CD4-positive, alpha-beta T cell treated with Interleukin-15 for 1 hour (primary cell): ENCODE measurements at regions not wholly inside any gene's neighbourhood (a gene's known extent, or its start where the extent isn't known, plus 50 kb on each side); places are given as distances from the start of the nearest gene placed in this dataset.

ENCODE experiments used
- DNase-seq: peaks from one replicate; pipeline ENCODE4 v3.0.0-alpha.2; 2020

DNA sequence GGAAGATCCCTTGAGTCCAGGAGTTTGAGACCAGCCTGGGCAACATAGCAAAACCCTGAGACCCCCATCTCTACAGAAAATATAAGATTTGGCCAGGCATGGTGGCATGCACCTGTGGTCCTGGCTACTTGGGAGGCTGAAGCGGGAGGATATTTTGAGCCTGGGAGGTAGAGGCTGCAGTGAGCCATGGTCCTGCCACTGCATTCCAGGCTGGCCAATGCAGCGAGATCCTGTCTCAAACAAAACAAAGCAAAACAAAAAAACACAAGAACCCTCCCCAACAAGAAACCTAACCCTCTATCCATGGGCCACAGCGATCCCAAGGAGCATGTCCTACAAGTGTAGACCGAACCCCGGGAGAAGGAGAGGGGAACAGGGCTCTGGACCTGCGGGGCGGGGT is 133.3 kb downstream of the MGAT5B start:
- DNase-seq, result no peak

DNA sequence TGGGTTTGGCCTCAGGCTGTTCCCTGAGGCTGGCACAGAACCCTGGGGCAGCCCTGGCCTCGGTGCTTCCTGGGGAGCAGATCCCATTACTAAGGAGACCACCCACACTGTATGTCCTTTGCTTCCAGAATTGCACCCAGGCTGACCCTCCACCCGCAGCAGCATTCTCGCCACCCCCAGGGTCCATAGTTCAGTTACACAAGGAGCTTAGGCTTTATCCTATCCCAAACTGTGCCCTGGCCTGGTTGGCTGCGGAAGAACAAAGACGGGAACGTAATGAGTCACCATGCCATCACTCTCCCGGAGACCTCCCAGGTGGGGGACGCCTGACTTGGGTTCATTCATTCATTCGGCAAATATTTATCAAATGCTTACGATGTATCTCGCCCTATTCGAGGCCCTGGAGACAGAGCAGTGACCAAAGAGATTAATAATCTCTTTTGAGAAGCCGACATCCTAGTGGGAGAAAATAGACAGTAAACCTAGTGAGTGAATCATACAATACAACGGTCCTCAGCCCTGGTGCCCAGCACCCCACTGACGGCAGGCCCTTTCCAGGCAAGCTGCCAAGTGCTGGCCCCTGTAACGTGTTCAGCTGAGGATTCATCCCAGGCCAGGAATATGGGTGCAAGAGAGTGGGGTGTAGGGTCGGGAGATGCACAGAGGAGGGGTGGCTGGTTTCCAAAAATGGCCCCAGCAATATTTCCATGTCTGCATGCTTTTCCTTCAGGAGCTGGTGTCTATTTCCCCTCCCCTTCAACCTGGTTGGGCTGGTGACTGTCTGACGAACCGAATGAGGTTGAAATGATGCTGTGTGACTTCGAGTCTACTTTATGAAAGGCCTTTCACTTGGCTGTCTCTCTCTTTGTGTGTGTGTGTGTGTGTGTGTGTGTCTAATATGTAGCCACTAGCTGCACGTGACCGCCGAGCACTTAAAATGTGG is 134.2 kb downstream of the MGAT5B start:
- DNase-seq, result no peak

DNA sequence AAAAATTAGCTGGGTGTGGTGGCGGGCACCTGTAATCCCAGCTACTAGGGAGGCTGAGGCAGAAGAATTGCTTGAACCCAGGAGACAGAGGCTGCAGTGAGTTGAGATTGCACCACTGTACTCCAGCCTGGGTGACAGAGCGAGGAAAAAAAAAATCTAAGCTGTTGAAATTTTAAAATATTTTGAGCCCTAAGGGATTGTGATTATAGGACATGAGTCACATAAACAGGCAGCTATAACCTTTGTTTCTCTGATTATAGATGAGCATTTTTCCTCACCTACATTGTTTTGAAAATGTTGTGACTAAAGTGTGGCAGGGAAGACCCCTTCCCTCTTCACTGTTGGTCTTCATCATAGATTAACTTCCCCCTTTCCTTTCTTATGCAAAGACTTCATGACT is 135.5 kb downstream of the MGAT5B start:
- no peak for DNase-seq

- DNase-seq, result no peak
These were observed 133.7 kb upstream of the SEC14L1 start for GRCh38 chr17:77006971-77007649.

- no peak for DNase-seq
These were observed 130.9 kb upstream of the SEC14L1 start for GRCh38 chr17:77009877-77010276.

GRCh38 chr17:77010667-77011066 is 130.1 kb upstream of the SEC14L1 start:
- no peak for DNase-seq

GRCh38 chr17:77011173-77012011 is 129.4 kb upstream of the SEC14L1 start:
- no peak for DNase-seq

DNA sequence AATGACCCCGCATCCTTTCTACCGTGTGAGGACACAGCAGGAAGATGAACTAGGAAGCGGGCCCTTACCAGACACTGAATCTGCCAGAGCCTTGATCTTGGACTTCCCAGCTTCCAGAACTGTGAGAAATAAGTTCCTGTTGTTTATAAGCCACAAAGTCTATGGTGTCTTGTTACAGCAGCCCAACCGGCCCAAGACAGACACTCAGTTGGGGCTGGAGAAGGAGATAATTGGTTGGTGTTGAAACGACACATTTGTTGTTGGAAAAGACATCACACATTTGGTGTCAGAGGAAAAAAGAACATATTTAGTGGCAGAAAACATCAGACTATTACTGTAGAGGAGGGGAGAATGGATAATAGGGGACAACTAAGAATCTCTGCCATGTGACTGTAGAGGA is 122.3 kb upstream of the SEC14L1 start:
- no peak for DNase-seq

GRCh38 chr17:77019893-77020379 is 120.8 kb upstream of the SEC14L1 start:
- DNase-seq, result no peak

DNA sequence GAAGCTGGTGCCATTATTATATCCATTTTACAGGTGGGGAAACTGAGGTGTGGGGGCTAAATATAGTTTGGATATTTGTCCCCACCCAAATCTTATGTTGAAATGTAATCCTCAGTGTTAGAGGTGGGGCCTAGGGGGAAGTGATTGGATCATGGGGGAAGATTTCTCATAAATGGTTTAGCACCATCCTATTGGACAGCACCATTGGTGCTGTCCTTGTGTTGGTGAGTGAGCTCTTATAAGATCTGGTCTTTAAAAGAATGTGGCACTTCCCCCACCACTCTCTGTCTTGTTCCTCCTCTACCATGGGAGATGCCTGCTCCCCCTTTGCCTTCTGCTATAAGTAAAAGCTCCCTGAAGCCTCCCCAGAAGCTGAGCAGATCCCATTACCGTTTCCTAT is 119.8 kb upstream of the SEC14L1 start:
- no peak for DNase-seq

DNA sequence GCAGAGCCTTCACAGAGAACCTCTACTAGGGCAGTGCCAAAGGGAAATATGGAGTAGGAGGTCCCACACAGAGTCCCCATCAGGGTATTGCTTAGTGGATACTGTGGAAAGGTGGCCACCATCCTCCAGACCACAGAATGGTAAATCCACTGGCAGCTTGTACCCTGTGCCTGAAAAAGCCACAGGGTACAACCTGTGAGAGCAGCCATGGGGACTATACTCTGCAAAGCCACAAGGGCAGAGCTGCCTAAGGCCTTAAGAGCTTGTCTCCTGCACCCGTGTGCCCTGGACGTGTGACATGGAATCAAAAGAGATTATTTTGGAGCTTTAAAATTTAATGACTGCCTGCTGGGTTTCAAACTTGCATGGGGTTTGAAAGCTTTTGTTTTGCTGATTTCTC is 118.0 kb upstream of the SEC14L1 start:
- DNase-seq, result no peak

GRCh38 chr17:77025781-77026180 is 115.0 kb upstream of the SEC14L1 start:
- no peak for DNase-seq

GRCh38 chr17:77027271-77027889 is 113.4 kb upstream of the SEC14L1 start:
- DNase-seq, result no peak

DNA sequence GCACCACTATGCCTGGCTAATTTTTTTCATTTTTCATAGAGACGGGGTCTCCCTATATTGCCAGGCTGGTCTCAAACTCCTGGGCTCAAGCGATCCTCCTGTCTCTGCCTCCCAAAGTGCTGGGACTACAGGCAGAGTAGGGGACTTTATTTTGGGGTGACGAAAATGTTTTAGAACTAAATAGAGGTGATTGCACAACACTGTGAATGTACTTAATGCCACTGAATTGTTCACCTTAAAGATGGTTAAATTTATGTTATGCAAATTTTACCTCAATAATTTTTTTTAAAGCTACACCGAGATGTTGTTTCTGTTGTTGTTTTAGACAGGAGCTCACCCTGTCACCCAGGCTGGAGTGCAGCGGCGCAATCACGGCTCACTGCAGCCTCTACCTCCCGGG is 111.9 kb upstream of the SEC14L1 start:
- no peak for DNase-seq

GRCh38 chr17:77032929-77033328 is 107.8 kb upstream of the SEC14L1 start:
- DNase-seq, result no peak

- no peak for DNase-seq
These were observed 106.8 kb upstream of the SEC14L1 start for GRCh38 chr17:77033892-77034404.

- no peak for DNase-seq
These were observed 105.9 kb upstream of the SEC14L1 start for GRCh38 chr17:77034677-77035424.

DNA sequence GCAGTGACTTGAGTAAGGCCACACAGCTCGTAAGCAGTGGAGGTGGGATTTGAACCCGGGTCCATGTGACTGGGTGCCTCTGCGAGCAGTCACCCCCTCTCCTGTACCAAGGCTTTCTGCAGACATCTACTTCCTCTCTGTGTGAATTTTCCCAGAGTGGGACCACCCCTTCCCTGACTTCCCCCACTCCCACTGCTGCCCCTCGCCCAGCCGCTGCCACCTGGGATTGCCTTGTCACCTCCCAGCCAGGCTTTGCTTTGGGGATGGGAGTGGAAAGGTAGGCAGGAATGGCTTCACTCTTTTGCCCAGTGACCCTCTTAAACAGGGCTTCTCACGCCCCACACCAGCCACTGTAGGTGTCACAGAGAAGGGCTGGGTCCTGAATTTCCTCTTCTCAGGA is 105.2 kb upstream of the SEC14L1 start:
- DNase-seq, result no peak

- no peak for DNase-seq
These were observed 104.5 kb upstream of the SEC14L1 start for GRCh38 chr17:77036136-77036840.

GRCh38 chr17:77036841-77037381 is 103.9 kb upstream of the SEC14L1 start:
- DNase-seq, result no peak

GRCh38 chr17:77037943-77038342 is 102.8 kb upstream of the SEC14L1 start:
- no peak for DNase-seq
